GM23338 (cell line): ENCODE measurements at regions not wholly inside any gene's neighbourhood (a gene's known extent, or its start where the extent isn't known, plus 50 kb on each side); places are given as distances from the start of the nearest gene placed in this dataset.

Source experiments
- ATAC-seq: fragments of 200-7000 bp; cut with Tn5 transposase; 3 replicates; pipeline ENCODE4 v1.9.1; 2020
- DNase-seq: peaks from one replicate; pipeline ENCODE4 v3.0.0-alpha.2; 2015; ENCODE audit warnings: low spot score
- H2AFZ ChIP-seq: fragments of 200-600 bp; sonication (generic); 2 replicates; pipeline ENCODE4 v1.8.0; 2016; ENCODE audit warnings: antibody characterized with exemption, mild to moderate bottlenecking, moderate library complexity
- H3F3A ChIP-seq: fragments of 200-600 bp; sonication (generic); replicated peaks from 2 replicates; pipeline ENCODE4 v1.8.0; 2017; ENCODE audit warnings: antibody characterized with exemption, mixed run types, low read depth
- H3K27ac ChIP-seq: fragments of 200-600 bp; sonication (generic); 2 replicates; pipeline ENCODE4 v1.6.1; 2016; ENCODE audit warnings: low read depth
- H3K27me3 ChIP-seq: fragments of 200-600 bp; sonication (generic); 2 replicates; pipeline ENCODE4 v1.8.0; 2016; ENCODE audit warnings: mild to moderate bottlenecking, mixed run types, moderate library complexity; ENCODE audit not compliant: insufficient read depth
- H3K36me3 ChIP-seq: fragments of 200-600 bp; sonication (generic); 2 replicates; pipeline ENCODE4 v1.8.0; 2016; ENCODE audit warnings: mild to moderate bottlenecking; ENCODE audit not compliant: insufficient read depth
- H3K4me1 ChIP-seq: fragments of 200-600 bp; sonication (generic); 2 replicates; pipeline ENCODE4 v1.8.0; 2016; ENCODE audit warnings: mild to moderate bottlenecking, moderate library complexity; ENCODE audit not compliant: insufficient read depth
- H3K4me2 ChIP-seq: fragments of 200-600 bp; sonication (generic); 2 replicates; pipeline ENCODE4 v1.7.1; 2017; ENCODE audit warnings: mixed run types
- H3K4me3 ChIP-seq: fragments of 200-600 bp; sonication (generic); 2 replicates; pipeline ENCODE4 v1.6.1; 2016; ENCODE audit warnings: mixed run types
- H3K79me2 ChIP-seq: fragments of 200-600 bp; sonication (generic); replicated peaks from 2 replicates; pipeline ENCODE4 v1.8.0; 2017; ENCODE audit warnings: mild to moderate bottlenecking; ENCODE audit not compliant: insufficient read depth
- H3K9me2 ChIP-seq: fragments of 200-600 bp; sonication (generic); 2 replicates; pipeline ENCODE4 v1.8.0; 2017; ENCODE audit not compliant: insufficient read depth
- H4K20me1 ChIP-seq: fragments of 200-600 bp; sonication (generic); replicated peaks from 2 replicates; pipeline ENCODE4 v1.8.0; 2017; ENCODE audit warnings: mild to moderate bottlenecking; ENCODE audit not compliant: insufficient read depth
- H3K27ac Mint-ChIP-seq: 2 replicates; pipeline ENCODE4 v1.8.0; 2020; ENCODE audit warnings: inconsistent platforms, mild to moderate bottlenecking, moderate library complexity, mixed read lengths
- H3K27me3 Mint-ChIP-seq: 3 replicates; pipeline ENCODE4 v1.8.0; 2022; ENCODE audit warnings: low read depth, mild to moderate bottlenecking, moderate library complexity, mixed read lengths, inconsistent platforms; ENCODE audit not compliant: insufficient read depth, poor library complexity
- H3K36me3 Mint-ChIP-seq: 3 replicates; pipeline ENCODE4 v1.8.0; 2021; ENCODE audit warnings: low read depth, mild to moderate bottlenecking, inconsistent platforms, moderate library complexity, mixed read lengths
- H3K4me1 Mint-ChIP-seq: 3 replicates; pipeline ENCODE4 v1.8.0; 2020; ENCODE audit warnings: mild to moderate bottlenecking, inconsistent platforms, mixed read lengths
- H3K4me3 Mint-ChIP-seq: 3 replicates; pipeline ENCODE4 v1.8.0; 2021; ENCODE audit warnings: moderate library complexity, mild to moderate bottlenecking, inconsistent platforms, mixed read lengths
- H3K9me3 Mint-ChIP-seq: 3 replicates; pipeline ENCODE4 v1.8.0; 2020; ENCODE audit warnings: moderate library complexity, mild to moderate bottlenecking, inconsistent platforms, mixed read lengths
- CREB1 ChIP-seq: fragments of 250-450 bp; sonication (Bioruptor Pico); IDR thresholded peaks from 2 replicates; pipeline ENCODE4 v1.5.0; 2020; ENCODE audit warnings: low read depth, mild to moderate bottlenecking, moderate library complexity
- EZH2 ChIP-seq: fragments of 200-600 bp; sonication (generic); IDR thresholded peaks from one replicate; pipeline ENCODE4 v1.8.0; 2017; ENCODE audit warnings: antibody characterized with exemption, mild to moderate bottlenecking, low read depth; ENCODE audit not compliant: unreplicated experiment
- JUNB ChIP-seq: IDR thresholded peaks from one replicate; pipeline ENCODE4 v1.6.1; 2016; ENCODE audit warnings: antibody characterized with exemption; ENCODE audit not compliant: unreplicated experiment
- NANOG ChIP-seq: IDR thresholded peaks from 2 replicates; pipeline ENCODE4 v1.6.1; 2016; ENCODE audit warnings: antibody characterized with exemption, borderline replicate concordance
- POLR2AphosphoS5 ChIP-seq: IDR thresholded peaks from 2 replicates; pipeline ENCODE4 v1.6.1; 2016; ENCODE audit warnings: antibody characterized with exemption, low read depth
- STAT1 ChIP-seq: IDR thresholded peaks from one replicate; pipeline ENCODE4 v1.6.1; 2016; ENCODE audit warnings: antibody characterized with exemption; ENCODE audit not compliant: unreplicated experiment
- ZNF114 ChIP-seq: fragments of 250-450 bp; sonication (Bioruptor Pico); IDR thresholded peaks from 2 replicates; pipeline ENCODE4 v1.5.0; 2020; ENCODE audit warnings: mild to moderate bottlenecking, moderate library complexity
- ZNF331 ChIP-seq: fragments of 250-450 bp; sonication (Bioruptor Pico); IDR thresholded peaks from 2 replicates; pipeline ENCODE4 v1.5.0; 2020; ENCODE audit warnings: low read depth, mild to moderate bottlenecking, moderate library complexity
- TF ChIP-seq, protein P1 (sequence below), 2 experiments: fragments of 200-600 bp in 1 of 2; sonication (generic) in 1 of 2; conservative IDR thresholded peaks; 2 replicates each; pipeline versions ENCODE4 v1.5.1 to v1.6.1; 2016 to 2017; ENCODE audit warnings: antibody characterized with exemption in 2 of 2, low read depth in 2 of 2, mild to moderate bottlenecking in 2 of 2, moderate library complexity in 1 of 2
- TF ChIP-seq, protein P2 (sequence below): fragments of 250-450 bp; sonication (Bioruptor Pico); IDR thresholded peaks from 2 replicates; pipeline ENCODE4 v1.5.0; 2020; ENCODE audit warnings: mild to moderate bottlenecking, moderate library complexity
- TF ChIP-seq, protein P3 (sequence below): IDR thresholded peaks from 2 replicates; pipeline ENCODE4 v1.6.1; 2016; ENCODE audit warnings: antibody characterized with exemption

DNA sequence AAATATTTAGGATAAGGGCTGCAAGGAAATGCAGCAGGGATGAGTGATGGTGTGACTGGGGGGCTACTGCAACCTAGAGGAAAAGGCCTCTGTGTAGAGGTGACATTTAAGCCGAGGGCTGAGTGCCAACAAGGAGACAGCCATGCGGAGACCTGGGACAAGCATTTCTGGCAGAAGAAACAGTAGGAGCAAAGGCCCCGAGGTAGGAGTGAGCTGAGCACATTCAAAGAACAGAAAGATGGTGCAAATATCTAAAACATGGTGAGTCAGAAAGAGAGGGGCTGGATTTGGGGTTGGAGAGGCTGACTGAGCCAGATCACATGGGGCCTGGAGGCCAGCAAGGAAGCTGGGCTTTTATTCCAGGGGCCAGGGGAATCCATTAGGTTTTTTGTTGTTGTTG lies 55.1 kb upstream of the INCENP start:
- ATAC-seq (no peak), DNase-seq (no peak)
- Histone ChIP-seq H3K4me2 (no peak overlapping the region), H2AFZ (no peak overlapping the region), H3K4me3 (no peak overlapping the region), H3K79me2 (no peaks in the 10 kb centered on the region), H3K36me3 (no peaks in the 10 kb centered on the region), H3K4me1 (no peaks in the 10 kb centered on the region), H3K27ac (no peak overlapping the region), H4K20me1 (no peaks in the 10 kb centered on the region), H3K27me3 (no peaks in the 10 kb centered on the region), H3K9me2 (no peaks in the 10 kb centered on the region), H3F3A (no peaks in the 10 kb centered on the region)
- Mint-ChIP-seq H3K27ac (no peak overlapping the region), H3K27me3 (no peaks in the 10 kb centered on the region), H3K4me1 (no peaks in the 10 kb centered on the region), H3K4me3 (no peak overlapping the region), H3K36me3 (no peaks in the 10 kb centered on the region), H3K9me3 (no peaks in the 10 kb centered on the region)
- TF ChIP-seq POLR2AphosphoS5 (no peak), ZNF114 (CRISPR knock-in tag) (no peak), JUNB (no peak), EZH2 (no peak), CREB1 (CRISPR knock-in tag) (no peak), STAT1 (no peak), ZNF331 (no peak), NANOG (no peak)
- TF ChIP-seq, protein P1, sequence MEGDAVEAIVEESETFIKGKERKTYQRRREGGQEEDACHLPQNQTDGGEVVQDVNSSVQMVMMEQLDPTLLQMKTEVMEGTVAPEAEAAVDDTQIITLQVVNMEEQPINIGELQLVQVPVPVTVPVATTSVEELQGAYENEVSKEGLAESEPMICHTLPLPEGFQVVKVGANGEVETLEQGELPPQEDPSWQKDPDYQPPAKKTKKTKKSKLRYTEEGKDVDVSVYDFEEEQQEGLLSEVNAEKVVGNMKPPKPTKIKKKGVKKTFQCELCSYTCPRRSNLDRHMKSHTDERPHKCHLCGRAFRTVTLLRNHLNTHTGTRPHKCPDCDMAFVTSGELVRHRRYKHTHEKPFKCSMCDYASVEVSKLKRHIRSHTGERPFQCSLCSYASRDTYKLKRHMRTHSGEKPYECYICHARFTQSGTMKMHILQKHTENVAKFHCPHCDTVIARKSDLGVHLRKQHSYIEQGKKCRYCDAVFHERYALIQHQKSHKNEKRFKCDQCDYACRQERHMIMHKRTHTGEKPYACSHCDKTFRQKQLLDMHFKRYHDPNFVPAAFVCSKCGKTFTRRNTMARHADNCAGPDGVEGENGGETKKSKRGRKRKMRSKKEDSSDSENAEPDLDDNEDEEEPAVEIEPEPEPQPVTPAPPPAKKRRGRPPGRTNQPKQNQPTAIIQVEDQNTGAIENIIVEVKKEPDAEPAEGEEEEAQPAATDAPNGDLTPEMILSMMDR (conservative IDR thresholded peaks at IDR 0.05; ENCODE audit: low read depth in 2 of 2), result no peak
- TF ChIP-seq, protein P2, sequence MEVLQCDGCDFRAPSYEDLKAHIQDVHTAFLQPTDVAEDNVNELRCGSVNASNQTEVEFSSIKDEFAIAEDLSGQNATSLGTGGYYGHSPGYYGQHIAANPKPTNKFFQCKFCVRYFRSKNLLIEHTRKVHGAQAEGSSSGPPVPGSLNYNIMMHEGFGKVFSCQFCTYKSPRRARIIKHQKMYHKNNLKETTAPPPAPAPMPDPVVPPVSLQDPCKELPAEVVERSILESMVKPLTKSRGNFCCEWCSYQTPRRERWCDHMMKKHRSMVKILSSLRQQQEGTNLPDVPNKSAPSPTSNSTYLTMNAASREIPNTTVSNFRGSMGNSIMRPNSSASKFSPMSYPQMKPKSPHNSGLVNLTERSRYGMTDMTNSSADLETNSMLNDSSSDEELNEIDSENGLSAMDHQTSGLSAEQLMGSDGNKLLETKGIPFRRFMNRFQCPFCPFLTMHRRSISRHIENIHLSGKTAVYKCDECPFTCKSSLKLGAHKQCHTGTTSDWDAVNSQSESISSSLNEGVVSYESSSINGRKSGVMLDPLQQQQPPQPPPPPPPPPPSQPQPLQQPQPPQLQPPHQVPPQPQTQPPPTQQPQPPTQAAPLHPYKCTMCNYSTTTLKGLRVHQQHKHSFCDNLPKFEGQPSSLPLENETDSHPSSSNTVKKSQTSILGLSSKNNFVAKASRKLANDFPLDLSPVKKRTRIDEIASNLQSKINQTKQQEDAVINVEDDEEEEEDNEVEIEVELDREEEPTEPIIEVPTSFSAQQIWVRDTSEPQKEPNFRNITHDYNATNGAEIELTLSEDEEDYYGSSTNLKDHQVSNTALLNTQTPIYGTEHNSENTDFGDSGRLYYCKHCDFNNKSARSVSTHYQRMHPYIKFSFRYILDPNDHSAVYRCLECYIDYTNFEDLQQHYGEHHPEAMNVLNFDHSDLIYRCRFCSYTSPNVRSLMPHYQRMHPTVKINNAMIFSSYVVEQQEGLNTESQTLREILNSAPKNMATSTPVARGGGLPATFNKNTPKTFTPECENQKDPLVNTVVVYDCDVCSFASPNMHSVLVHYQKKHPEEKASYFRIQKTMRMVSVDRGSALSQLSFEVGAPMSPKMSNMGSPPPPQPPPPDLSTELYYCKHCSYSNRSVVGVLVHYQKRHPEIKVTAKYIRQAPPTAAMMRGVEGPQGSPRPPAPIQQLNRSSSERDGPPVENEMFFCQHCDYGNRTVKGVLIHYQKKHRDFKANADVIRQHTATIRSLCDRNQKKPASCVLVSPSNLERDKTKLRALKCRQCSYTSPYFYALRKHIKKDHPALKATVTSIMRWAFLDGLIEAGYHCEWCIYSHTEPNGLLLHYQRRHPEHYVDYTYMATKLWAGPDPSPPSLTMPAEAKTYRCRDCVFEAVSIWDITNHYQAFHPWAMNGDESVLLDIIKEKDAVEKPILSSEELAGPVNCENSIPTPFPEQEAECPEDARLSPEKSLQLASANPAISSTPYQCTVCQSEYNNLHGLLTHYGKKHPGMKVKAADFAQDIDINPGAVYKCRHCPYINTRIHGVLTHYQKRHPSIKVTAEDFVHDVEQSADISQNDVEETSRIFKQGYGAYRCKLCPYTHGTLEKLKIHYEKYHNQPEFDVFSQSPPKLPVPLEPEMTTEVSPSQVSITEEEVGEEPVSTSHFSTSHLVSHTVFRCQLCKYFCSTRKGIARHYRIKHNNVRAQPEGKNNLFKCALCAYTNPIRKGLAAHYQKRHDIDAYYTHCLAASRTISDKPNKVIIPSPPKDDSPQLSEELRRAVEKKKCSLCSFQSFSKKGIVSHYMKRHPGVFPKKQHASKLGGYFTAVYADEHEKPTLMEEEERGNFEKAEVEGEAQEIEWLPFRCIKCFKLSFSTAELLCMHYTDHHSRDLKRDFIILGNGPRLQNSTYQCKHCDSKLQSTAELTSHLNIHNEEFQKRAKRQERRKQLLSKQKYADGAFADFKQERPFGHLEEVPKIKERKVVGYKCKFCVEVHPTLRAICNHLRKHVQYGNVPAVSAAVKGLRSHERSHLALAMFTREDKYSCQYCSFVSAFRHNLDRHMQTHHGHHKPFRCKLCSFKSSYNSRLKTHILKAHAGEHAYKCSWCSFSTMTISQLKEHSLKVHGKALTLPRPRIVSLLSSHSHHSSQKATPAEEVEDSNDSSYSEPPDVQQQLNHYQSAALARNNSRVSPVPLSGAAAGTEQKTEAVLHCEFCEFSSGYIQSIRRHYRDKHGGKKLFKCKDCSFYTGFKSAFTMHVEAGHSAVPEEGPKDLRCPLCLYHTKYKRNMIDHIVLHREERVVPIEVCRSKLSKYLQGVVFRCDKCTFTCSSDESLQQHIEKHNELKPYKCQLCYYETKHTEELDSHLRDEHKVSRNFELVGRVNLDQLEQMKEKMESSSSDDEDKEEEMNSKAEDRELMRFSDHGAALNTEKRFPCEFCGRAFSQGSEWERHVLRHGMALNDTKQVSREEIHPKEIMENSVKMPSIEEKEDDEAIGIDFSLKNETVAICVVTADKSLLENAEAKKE (CRISPR knock-in tag), result no peak
- TF ChIP-seq, protein P3, sequence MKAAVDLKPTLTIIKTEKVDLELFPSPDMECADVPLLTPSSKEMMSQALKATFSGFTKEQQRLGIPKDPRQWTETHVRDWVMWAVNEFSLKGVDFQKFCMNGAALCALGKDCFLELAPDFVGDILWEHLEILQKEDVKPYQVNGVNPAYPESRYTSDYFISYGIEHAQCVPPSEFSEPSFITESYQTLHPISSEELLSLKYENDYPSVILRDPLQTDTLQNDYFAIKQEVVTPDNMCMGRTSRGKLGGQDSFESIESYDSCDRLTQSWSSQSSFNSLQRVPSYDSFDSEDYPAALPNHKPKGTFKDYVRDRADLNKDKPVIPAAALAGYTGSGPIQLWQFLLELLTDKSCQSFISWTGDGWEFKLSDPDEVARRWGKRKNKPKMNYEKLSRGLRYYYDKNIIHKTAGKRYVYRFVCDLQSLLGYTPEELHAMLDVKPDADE, result no peak
